GM12878 (cell line): ENCODE measurements at regions not wholly inside any gene's neighbourhood (a gene's known extent, or its start where the extent isn't known, plus 50 kb on each side); places are given as distances from the start of the nearest gene placed in this dataset.

Experiments
- CHD4 ChIP-seq: fragments of 200-600 bp; sonication (generic); IDR thresholded peaks from 2 replicates; pipeline ENCODE4 v1.6.1; 2016; ENCODE audit warnings: mild to moderate bottlenecking
- CREM ChIP-seq: IDR thresholded peaks from 2 replicates; pipeline ENCODE4 v1.6.1; 2014; ENCODE audit warnings: antibody characterized with exemption, low read depth
- EP300 ChIP-seq, 2 experiments: fragments of 150-350 bp in 1 of 2; IDR thresholded peaks; 2 replicates each; pipeline ENCODE4 v1.6.1; 2011 to 2012; ENCODE audit warnings: low read depth in 2 of 2, low read length in 2 of 2, borderline replicate concordance in 1 of 2, improper control_type of control experiment in 1 of 2, inconsistent platforms in 1 of 2; ENCODE audit not compliant: control insufficient read depth in 1 of 2
- HDAC6 ChIP-seq: fragments of 200-600 bp; sonication (generic); IDR thresholded peaks from one replicate; pipeline ENCODE4 v1.8.0; 2017; ENCODE audit warnings: antibody characterized with exemption; ENCODE audit not compliant: unreplicated experiment
- JUND ChIP-seq: IDR thresholded peaks from 2 replicates; pipeline ENCODE4 v1.6.1; 2012; ENCODE audit warnings: low read depth, mild to moderate bottlenecking, low read length, improper control_type of control experiment, moderate library complexity
- MAX ChIP-seq: IDR thresholded peaks from 2 replicates; pipeline ENCODE4 v1.6.1; 2012; ENCODE audit warnings: low read depth, low read length, improper control_type of control experiment
- NBN ChIP-seq: fragments of 450-650 bp; IDR thresholded peaks from 2 replicates; pipeline ENCODE4 v1.6.1; 2016
- NFYB ChIP-seq: IDR thresholded peaks from 2 replicates; pipeline ENCODE4 v1.6.1; 2011; ENCODE audit warnings: low read depth, mild to moderate bottlenecking, low read length, improper control_type of control experiment, moderate library complexity; ENCODE audit not compliant: insufficient read depth
- POLR2A ChIP-seq: IDR thresholded peaks from 2 replicates; pipeline ENCODE4 v1.6.1; 2011; ENCODE audit warnings: low read depth, mild to moderate bottlenecking, low read length
- POLR2AphosphoS2 ChIP-seq: IDR thresholded peaks from 2 replicates; pipeline ENCODE4 v1.6.1; 2011; ENCODE audit warnings: low read depth, mild to moderate bottlenecking, low read length, improper control_type of control experiment, moderate library complexity
- TAF1 ChIP-seq: IDR thresholded peaks from 2 replicates; pipeline ENCODE4 v1.6.1; 2011; ENCODE audit warnings: mild to moderate bottlenecking, low read depth, low read length, borderline replicate concordance
- USF2 ChIP-seq: IDR thresholded peaks from 2 replicates; pipeline ENCODE4 v1.6.1; 2011; ENCODE audit warnings: low read depth, low read length, improper control_type of control experiment, borderline replicate concordance
- YY1 ChIP-seq: IDR thresholded peaks from 2 replicates; pipeline ENCODE4 v1.6.1; 2011; ENCODE audit warnings: low read depth, mild to moderate bottlenecking, low read length
- TF ChIP-seq, protein P1 (sequence below), 3 experiments: IDR thresholded peaks in 2 of 3; conservative IDR thresholded peaks in 1 of 3; 2 replicates each; pipeline ENCODE4 v1.5.1; 2011; ENCODE audit warnings: low read depth in 3 of 3, low read length in 3 of 3, mild to moderate bottlenecking in 3 of 3, control low read depth in 2 of 3, moderate library complexity in 2 of 3, inconsistent platforms in 1 of 3, mixed read lengths in 1 of 3; ENCODE audit not compliant: control insufficient read depth in 2 of 3, insufficient read depth in 1 of 3; ENCODE audit errors: extremely low read depth in 1 of 3

GRCh38 chr2:15867194-15868171 lies 72.9 kb upstream of the MYCN start:
- TF ChIP-seq EP300 (IDR thresholded peaks at IDR 0.05; ENCODE audit: borderline replicate concordance in 1 of 2, control insufficient read depth in 1 of 2, low read depth in 2 of 2, low read length in 2 of 2) = no peak
- TF ChIP-seq NBN = no peak
- TF ChIP-seq HDAC6 = no peak
- TF ChIP-seq CREM = no peak
- no peak for TF ChIP-seq NFYB
- no peak for TF ChIP-seq MAX
- TF ChIP-seq TAF1 = no peak
- TF ChIP-seq POLR2A = no peak
- TF ChIP-seq, protein P1, sequence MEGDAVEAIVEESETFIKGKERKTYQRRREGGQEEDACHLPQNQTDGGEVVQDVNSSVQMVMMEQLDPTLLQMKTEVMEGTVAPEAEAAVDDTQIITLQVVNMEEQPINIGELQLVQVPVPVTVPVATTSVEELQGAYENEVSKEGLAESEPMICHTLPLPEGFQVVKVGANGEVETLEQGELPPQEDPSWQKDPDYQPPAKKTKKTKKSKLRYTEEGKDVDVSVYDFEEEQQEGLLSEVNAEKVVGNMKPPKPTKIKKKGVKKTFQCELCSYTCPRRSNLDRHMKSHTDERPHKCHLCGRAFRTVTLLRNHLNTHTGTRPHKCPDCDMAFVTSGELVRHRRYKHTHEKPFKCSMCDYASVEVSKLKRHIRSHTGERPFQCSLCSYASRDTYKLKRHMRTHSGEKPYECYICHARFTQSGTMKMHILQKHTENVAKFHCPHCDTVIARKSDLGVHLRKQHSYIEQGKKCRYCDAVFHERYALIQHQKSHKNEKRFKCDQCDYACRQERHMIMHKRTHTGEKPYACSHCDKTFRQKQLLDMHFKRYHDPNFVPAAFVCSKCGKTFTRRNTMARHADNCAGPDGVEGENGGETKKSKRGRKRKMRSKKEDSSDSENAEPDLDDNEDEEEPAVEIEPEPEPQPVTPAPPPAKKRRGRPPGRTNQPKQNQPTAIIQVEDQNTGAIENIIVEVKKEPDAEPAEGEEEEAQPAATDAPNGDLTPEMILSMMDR (IDR thresholded peaks at IDR 0.05 in 2 of 3, conservative IDR thresholded peaks at IDR 0.05 in 1 of 3; ENCODE audit: control insufficient read depth in 2 of 3, extremely low read depth in 1 of 3, insufficient read depth in 1 of 3, low read depth in 3 of 3, low read length in 3 of 3) = no peak
- no peak for TF ChIP-seq JUND
- no peak for TF ChIP-seq YY1
- no peak for TF ChIP-seq CHD4
- TF ChIP-seq POLR2AphosphoS2 = no peak
- no peak for TF ChIP-seq USF2
